Epithelial cell of esophagus (primary cell): ENCODE measurements at regions not wholly inside any gene's neighbourhood (a gene's known extent, or its start where the extent isn't known, plus 50 kb on each side); places are given as distances from the start of the nearest gene placed in this dataset.
"Not testable (repeated sequence)": the region's sequence is repeated elsewhere in the genome, so short reads cannot be mapped to it uniquely, and the experiment has no call there.

Experiments used
- DNase-seq: peaks from one replicate; pipeline ENCODE4 v3.0.0; 2010; ENCODE audit warnings: low read depth
- H3K4me3 ChIP-seq: 2 replicates; pipeline ENCODE4 v1.5.1; 2011; ENCODE audit warnings: mild to moderate bottlenecking, low read length, control low read depth
- CTCF ChIP-seq: IDR thresholded peaks from 2 replicates; pipeline ENCODE4 v1.5.1; 2011; ENCODE audit warnings: low read depth, mild to moderate bottlenecking, low read length, control low read depth, inconsistent platforms; ENCODE audit not compliant: insufficient read depth; ENCODE audit errors: missing control alignments

DNA sequence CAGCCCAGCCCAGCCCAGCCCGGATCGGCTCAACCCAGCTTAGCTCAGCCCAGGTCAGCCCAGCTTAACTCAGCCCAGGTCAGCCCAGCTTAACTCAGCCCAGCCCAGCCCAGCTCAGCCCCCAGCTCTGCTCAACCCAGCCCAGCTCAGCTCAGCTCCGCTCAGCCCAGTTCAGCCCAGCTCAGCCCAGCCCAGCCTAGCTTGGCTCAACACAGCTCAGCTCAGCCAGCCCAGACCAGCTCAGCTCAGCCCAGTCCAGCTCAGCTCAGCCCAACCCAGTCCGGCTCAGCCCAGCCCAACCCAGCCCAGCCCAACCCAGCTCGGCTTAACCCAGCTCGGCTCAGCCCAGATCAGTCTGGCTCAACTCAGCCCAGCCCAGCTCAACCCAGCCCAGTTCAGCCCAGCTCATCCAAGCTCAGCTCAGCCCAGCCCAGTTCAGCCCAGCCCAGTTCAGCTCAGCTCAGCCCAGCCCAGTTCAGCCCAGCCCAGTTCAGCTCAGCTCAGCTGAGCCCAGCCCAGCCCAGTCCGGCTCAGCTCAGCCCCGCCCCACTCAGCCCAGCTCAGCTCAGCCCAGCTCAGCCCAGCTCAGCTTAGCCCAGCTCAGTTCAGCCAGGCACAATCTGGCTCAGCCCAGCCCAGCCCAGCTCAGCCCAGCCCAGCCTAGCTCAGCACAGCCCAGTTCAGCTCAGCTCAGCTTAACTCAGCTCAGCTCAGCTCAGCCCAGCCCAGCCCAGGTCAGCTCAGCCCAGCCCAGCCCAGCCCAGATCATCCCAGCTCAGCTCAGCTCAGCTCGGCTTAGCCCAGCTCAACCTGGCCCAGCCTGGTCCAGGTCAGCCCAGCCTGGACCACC lies 331.7 kb downstream of the TMEM121 start:
- no peak overlapping the region for H3K4me3 ChIP-seq
- DNase-seq: no peak
- no peak for TF ChIP-seq CTCF

GRCh38 chr14:105858676-105859025 lies 332.3 kb downstream of the TMEM121 start:
- no peak for TF ChIP-seq CTCF
- H3K4me3 ChIP-seq: no peak overlapping the region
- DNase-seq: no peak

DNA sequence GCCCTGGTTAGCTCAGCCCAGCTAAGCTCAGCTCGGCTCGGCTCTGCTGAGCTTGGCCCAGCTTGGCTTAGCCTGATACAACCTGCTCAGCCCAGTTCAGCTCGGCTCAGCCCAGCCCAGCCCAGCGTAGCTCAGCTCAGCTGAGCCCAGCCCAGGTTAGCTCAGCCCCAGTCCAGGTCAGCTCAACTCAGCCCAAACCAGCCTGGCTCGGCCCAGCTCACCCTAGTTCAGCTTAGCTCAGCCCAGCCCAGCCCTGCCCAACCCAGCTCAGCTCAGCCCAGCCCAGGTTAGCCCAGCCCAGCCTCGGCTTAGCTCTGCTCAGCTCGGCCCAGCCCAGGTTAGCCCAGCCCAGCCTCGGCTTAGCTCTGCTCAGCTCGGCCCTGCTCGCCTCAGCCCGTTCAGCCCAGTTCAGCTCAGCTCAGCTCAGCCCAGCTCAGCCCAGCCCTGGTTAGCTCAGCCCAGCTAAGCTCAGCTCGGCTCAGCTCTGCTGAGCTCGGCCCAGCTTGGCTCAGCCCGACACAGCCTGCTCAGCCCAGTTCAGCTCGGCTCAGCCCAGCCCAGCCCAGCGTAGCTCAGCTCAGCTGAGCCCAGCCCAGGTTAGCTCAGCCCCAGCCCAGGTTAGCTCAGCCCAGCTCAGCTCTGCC lies 332.8 kb downstream of the TMEM121 start:
- not testable (repeated sequence) for H3K4me3 ChIP-seq, DNase-seq

DNA sequence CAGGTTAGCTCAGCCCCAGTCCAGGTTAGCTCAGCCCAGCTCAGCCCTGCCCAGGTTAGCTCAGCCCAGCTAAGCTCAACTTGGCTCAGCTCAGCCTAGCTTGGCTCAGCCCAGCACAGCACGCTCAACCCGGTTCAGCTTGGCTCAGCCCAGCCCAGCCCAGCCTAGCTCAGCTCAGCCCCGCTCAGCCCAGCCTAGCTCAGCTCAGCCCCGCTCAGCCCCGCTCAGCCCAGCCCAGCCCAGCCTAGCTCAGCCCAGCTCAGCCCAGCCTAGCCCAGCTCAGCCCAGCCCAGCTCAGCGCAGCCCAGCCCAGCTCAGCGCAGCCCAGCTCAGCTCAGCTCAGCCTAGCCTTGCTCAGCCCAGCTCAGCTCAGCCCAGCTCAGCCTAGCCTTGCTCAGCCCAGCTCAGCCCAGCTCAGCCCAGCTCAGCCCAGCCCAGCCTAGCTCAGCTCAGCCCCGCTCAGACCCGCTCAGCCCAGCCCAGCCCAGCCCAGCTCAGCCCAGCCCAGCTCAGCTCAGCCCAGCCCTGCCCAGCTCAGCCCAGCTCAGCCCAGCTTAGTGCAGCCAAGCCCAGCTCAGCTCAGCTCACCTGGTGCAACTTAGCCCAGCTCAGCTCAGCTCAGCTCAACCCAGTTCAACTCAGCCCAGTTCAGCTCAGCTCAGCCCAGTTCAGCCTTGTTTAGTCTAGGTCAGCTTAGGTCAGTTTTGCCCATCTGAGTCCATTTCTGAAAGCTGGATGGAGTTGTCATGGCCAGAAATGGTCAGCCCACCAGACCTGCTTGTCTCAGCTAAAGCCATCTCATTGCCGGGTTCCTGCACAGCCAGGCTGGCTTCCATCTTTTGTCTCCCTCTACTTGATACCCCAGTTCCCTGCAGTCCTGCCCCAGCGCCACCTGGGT lies 333.6 kb downstream of the TMEM121 start:
- no peak for DNase-seq
- no peak overlapping the region for H3K4me3 ChIP-seq
- TF ChIP-seq CTCF: no peak

GRCh38 chr14:105860615-105861580 lies 334.5 kb downstream of the TMEM121 start:
- DNase-seq: no peak
- H3K4me3 ChIP-seq: no peak overlapping the region
- no peak for TF ChIP-seq CTCF

- no peak for DNase-seq
- no peak for TF ChIP-seq CTCF
- no peak overlapping the region for H3K4me3 ChIP-seq
Measured at GRCh38 chr14:105861985-105862465, 335.6 kb downstream of the TMEM121 start.
